Psoas muscle (tissue), 7 donors: ENCODE measurements at regions not wholly inside any gene's neighbourhood (a gene's known extent, or its start where the extent isn't known, plus 50 kb on each side); places are given as distances from the start of the nearest gene placed in this dataset.

ENCODE experiments used
- ATAC-seq, 4 donors: fragments of 200-7000 bp; cut with Tn5 transposase; one replicate each; pipeline ENCODE4 v1.9.1; 2020; ENCODE audit warnings: moderate library complexity in 3 of 4, mild to moderate bottlenecking in 2 of 4
- DNase-seq, 2 donors: peaks; one replicate each; pipeline ENCODE4 v3.0.0-alpha.2; 2020
- H3K27ac ChIP-seq: fragments of 200-600 bp; one replicate; pipeline ENCODE4 v1.8.0; 2022
- H3K27me3 ChIP-seq, 3 donors: fragments of 200-600 bp in 1 of 3; one replicate each; pipeline versions ENCODE4 v1.6.1 to v1.8.0; 2013 to 2022; ENCODE audit warnings: low read length in 2 of 3, mild to moderate bottlenecking in 2 of 3, moderate library complexity in 1 of 3; ENCODE audit not compliant: insufficient read depth in 3 of 3
- H3K36me3 ChIP-seq, 2 donors: fragments of 200-600 bp in 1 of 2; one replicate each; pipeline versions ENCODE4 v1.6.1 to v1.8.0; 2013 to 2022; ENCODE audit warnings: low read depth in 1 of 2, mild to moderate bottlenecking in 1 of 2, moderate library complexity in 1 of 2; ENCODE audit not compliant: insufficient read depth in 1 of 2
- H3K4me1 ChIP-seq: fragments of 200-600 bp; one replicate; pipeline ENCODE4 v1.8.0; 2022
- H3K4me3 ChIP-seq: fragments of 200-600 bp; one replicate; pipeline ENCODE4 v1.8.0; 2022; ENCODE audit warnings: mild to moderate bottlenecking
- H3K9me3 ChIP-seq: fragments of 200-600 bp; one replicate; pipeline ENCODE4 v1.8.0; 2022
- WGBS, 3 donors: extraction: QIAGEN DNeasy Blood & Tissue Kit; methylation state at CpG; one replicate each; pipeline versions ENCODE4 v1.1.6 to v1.1.7; 2013; 5-methylcytosine and 5-hydroxymethylcytosine counted together
- intact Hi-C, 2 donors: fragments of 100-400 bp; cut with DNase I; formaldehyde crosslinking; loops; one replicate each; pipeline versions ENCODE4 v1.11.0 to v1.14.2; 2022
- TF ChIP-seq, protein P1 (sequence below): fragments of 200-600 bp; IDR thresholded peaks from one replicate; pipeline ENCODE4 v1.8.0; 2022; ENCODE audit warnings: antibody characterized with exemption
- donor health status: healthy with polysubstance abuse.
- donor health status: DM: no; HTN: no; CAD: no; lungs with moderate emphysema.
- donor health status: Bipolar disorder and iron deficiency.
- donor health status: healthy.
- donor health status: DM: yes; HTN: yes; CAD: no.
- donor health status: DM: no; HTN: no; CAD: no.
- donor health status: DM: yes; HTN: yes; CAD: no.

DNA sequence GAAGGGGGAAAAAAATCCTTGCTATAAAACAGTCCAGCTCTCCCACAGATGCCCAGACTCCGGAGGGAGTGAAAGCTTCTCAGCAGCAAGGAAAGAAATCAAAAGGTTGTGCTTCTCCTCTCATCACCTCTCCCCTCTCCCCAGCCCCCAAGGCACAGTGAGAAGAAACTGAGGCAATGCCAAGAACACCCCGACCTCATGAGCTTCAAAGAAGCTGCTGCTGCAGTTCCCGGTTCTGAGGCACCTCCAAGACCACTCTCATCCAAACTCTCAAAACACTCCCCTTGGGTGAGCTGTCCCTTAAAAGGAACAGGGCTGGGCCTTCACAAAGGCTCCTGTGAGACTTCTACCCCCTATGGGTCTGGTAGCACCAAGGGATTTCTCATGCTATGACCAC lies 62.0 kb upstream of the KLF7 start:
- no peak for DNase-seq
- Histone ChIP-seq H3K9me3 (no peaks in the 10 kb centered on the region), H3K27ac (peak overlapping the region; percentile 60), H3K36me3 (no peaks in the 10 kb centered on the region), H3K4me1 (peaks cover 20% of the 10 kb centered on the region), H3K27me3 (no peaks in the 10 kb centered on the region), H3K4me3 (peak overlapping the region; percentile 51)
- ATAC-seq = no peak
- WGBS, 3 donors = 30 to 55% (median 31%) methylated on average over 3 of the region's 3 CpGs
- intact Hi-C loops = loop anchor here in 1 of 2 donors (5.0 kb wide), 1 partner anchor 60 kb away; the partner anchor contains the start of gene KLF7
- TF ChIP-seq, protein P1, sequence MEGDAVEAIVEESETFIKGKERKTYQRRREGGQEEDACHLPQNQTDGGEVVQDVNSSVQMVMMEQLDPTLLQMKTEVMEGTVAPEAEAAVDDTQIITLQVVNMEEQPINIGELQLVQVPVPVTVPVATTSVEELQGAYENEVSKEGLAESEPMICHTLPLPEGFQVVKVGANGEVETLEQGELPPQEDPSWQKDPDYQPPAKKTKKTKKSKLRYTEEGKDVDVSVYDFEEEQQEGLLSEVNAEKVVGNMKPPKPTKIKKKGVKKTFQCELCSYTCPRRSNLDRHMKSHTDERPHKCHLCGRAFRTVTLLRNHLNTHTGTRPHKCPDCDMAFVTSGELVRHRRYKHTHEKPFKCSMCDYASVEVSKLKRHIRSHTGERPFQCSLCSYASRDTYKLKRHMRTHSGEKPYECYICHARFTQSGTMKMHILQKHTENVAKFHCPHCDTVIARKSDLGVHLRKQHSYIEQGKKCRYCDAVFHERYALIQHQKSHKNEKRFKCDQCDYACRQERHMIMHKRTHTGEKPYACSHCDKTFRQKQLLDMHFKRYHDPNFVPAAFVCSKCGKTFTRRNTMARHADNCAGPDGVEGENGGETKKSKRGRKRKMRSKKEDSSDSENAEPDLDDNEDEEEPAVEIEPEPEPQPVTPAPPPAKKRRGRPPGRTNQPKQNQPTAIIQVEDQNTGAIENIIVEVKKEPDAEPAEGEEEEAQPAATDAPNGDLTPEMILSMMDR = no peak

DNA sequence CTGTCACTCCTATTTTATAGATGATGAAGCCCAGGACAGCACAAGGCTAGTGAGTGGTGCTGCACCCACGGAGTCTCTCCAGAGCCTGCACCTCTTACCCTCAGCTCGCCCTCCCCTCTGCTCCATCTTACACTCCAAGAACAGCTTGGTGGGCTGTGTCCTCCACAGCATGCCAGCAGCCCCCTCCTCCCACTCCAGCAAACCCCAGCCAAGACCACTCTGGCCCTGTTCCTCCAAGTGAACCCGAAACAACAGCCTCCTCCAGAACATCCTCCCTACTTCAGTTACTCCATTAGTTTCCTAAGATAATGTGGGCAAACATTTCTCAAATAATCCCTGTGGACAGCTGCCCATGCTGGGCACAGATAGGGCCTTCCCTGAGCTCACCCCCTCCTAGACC lies 62.7 kb upstream of the KLF7 start:
- Histone ChIP-seq H3K4me1 (peaks cover 20% of the 10 kb centered on the region), H3K27ac (no peak overlapping the region), H3K4me3 (no peak overlapping the region), H3K27me3 (no peaks in the 10 kb centered on the region), H3K9me3 (no peaks in the 10 kb centered on the region), H3K36me3 (no peaks in the 10 kb centered on the region)
- no peak for DNase-seq
- intact Hi-C loops = loop anchor here in 1 of 2 donors (5.0 kb wide), 1 partner anchor 61 kb away; the partner anchor contains the start of gene KLF7
- 75 to 87% (median 78%) methylated on average over 3 of the region's 3 CpGs for WGBS, 3 donors
- ATAC-seq = no peak
- TF ChIP-seq, protein P1 = no peak

DNA sequence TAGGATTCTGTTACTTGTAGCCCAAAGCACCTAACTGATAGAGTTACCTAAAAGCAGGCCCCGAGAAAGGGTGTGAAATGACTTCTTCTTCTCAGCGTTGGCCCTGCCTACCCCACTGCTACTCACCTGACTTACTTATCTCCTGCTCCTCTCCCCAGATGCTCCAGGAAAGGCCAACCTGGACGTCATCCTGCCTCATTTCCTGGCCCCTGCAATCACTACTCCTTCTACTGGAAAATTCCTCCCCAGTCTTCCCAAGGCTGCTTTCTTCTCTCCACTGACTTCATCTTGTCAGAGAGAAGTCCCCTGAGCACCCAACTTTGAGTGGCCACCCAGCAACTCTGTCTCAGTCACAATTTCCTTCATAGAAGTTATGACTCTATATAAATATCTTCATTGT lies 63.4 kb upstream of the KLF7 start:
- DNase-seq = no peak
- 57 to 85% (median 85%) methylated on average over 3 of the region's 3 CpGs for WGBS, 3 donors
- peaks cover 20% of the 10 kb centered on the region for H3K4me1 ChIP-seq
- no peak overlapping the region for H3K4me3 ChIP-seq
- TF ChIP-seq, protein P1 = no peak
- H3K9me3 ChIP-seq = no peaks in the 10 kb centered on the region
- intact Hi-C loops = loop anchor here in 1 of 2 donors (5.0 kb wide), 1 partner anchor 62 kb away; the partner anchor contains the start of gene KLF7
- ATAC-seq = no peak
- H3K27me3 ChIP-seq = no peaks in the 10 kb centered on the region
- H3K27ac ChIP-seq = no peak overlapping the region
- no peaks in the 10 kb centered on the region for H3K36me3 ChIP-seq

DNA sequence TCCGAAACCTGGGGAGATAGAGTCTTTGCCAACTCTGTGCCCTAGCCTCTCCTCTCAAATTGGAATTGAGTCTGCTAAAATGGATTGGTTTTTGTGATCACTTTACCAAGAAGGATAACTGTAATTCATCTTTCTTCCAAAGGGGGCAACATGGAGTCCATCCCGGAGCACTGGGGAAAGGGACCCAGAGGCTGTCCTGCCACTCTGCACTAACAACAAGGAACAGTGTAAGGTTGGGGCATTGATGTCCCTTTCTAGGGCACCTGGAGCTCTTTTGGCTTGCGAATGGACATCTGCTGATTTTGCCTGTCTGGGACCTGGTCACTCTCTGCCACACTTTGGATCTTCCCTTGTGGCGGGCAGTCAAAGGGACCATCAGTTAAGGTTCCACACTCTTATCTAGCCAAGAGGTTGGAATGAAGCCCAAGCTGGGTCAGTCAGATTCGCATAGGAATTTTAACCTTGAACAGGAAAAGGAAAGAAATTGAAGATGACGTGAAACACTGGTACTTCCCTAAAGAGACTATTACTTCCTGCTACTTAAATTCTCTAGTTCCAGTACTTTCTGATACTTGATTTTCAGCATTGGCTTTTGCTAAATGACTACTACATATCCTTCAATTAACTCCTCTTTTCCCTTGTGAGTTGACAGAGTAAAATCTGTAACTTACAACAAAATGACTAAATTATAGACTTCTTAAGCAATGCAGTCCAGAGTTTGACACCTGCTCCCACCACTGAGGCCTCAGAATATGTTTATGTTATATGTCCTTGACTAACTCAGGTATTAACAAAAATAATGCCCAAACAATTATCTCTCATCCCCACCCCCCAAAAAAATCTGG lies 64.7 kb upstream of the KLF7 start:
- no peak for ATAC-seq
- no peak overlapping the region for H3K4me3 ChIP-seq
- H3K4me1 ChIP-seq = peaks cover 20% of the 10 kb centered on the region
- H3K9me3 ChIP-seq = no peaks in the 10 kb centered on the region
- intact Hi-C loops = no loop called here
- H3K27ac ChIP-seq = no peak overlapping the region
- H3K27me3 ChIP-seq = no peaks in the 10 kb centered on the region
- H3K36me3 ChIP-seq = no peaks in the 10 kb centered on the region
- no peak for DNase-seq
- TF ChIP-seq, protein P1 = peak; percentile 39
- WGBS, 3 donors = 76 to 79% (median 77%) methylated on average over 6 of the region's 6 CpGs
